Kidney (tissue), 13 donors: ENCODE measurements at regions not wholly inside any gene's neighbourhood (a gene's known extent, or its start where the extent isn't known, plus 50 kb on each side); places are given as distances from the start of the nearest gene placed in this dataset.

ENCODE experiments used
- DNase-seq, 5 donors: peaks; one replicate each; pipeline ENCODE4 v3.0.0-alpha.2; 2013 to 2020
- FAIRE-seq: peaks from 2 replicates; lab custom pipeline; 2012; peaks lifted over from hg19 to GRCh38; lab: Jason Lieb, UNC
- H3K27ac ChIP-seq, 2 donors: one replicate each; pipeline ENCODE4 v1.7.0; 2013; ENCODE audit warnings: low read depth in 2 of 2, low read length in 2 of 2, inconsistent platforms in 1 of 2
- H3K27me3 ChIP-seq: one replicate; pipeline ENCODE4 v1.7.1; 2013; ENCODE audit warnings: low read length, inconsistent platforms; ENCODE audit not compliant: control insufficient read depth, insufficient read depth
- H3K36me3 ChIP-seq, 3 donors: one replicate each; pipeline versions ENCODE4 v1.7.0 to v1.7.1; 2013; ENCODE audit warnings: low read length in 3 of 3, control low read depth in 1 of 3, inconsistent platforms in 1 of 3; ENCODE audit not compliant: insufficient read depth in 3 of 3, control insufficient read depth in 2 of 3
- H3K4me1 ChIP-seq, 3 donors: one replicate each; pipeline versions ENCODE4 v1.7.0 to v1.7.1; 2013; ENCODE audit warnings: low read length in 3 of 3, inconsistent platforms in 1 of 3, low read depth in 1 of 3; ENCODE audit not compliant: control insufficient read depth in 2 of 3, insufficient read depth in 2 of 3
- H3K4me3 ChIP-seq, 3 donors: one replicate each; pipeline versions ENCODE4 v1.7.0 to v1.8.1; 2013; ENCODE audit warnings: low read length in 3 of 3, control low read depth in 1 of 3, inconsistent platforms in 1 of 3
- H3K9ac ChIP-seq, 3 donors: one replicate each; pipeline versions ENCODE4 v1.7.0 to v1.7.1; 2013; ENCODE audit warnings: low read length in 3 of 3, control low read depth in 1 of 3, inconsistent platforms in 1 of 3
- H3K9me3 ChIP-seq, 3 donors: one replicate each; pipeline versions ENCODE4 v1.7.0 to v1.7.1; 2013; ENCODE audit warnings: low read length in 3 of 3, control low read depth in 1 of 3, inconsistent platforms in 1 of 3; ENCODE audit not compliant: control insufficient read depth in 2 of 3, insufficient read depth in 1 of 3
- CTCF ChIP-seq: IDR thresholded peaks from 3 replicates; pipeline ENCODE4 v1.5.1; 2012; ENCODE audit warnings: mild to moderate bottlenecking, moderate library complexity, borderline replicate concordance; ENCODE audit not compliant: insufficient read depth; ENCODE audit errors: extremely low read depth
- intact Hi-C: fragments of 100-400 bp; cut with DNase I; formaldehyde crosslinking; loops from one replicate; pipeline ENCODE4 v1.11.1; 2022
- donor health status: control.
- donor health status: control.
- donor health status: control.
- donor health status: control.
- donor health status: control.
- donor health status: DM: yes; HTN: yes; CAD: no.
- donor health status: Normal renal cell carcinoma (clear cell type).

- no peak for FAIRE-seq
- no peak overlapping the region for H3K9ac ChIP-seq
Measured at GRCh38 chr7:114110666-114111065, 191.9 kb upstream of the PPP1R3A start.

GRCh38 chr7:114109721-114110120, 190.9 kb upstream of the PPP1R3A start:
- DNase-seq (no peak), FAIRE-seq (no peak)
- intact Hi-C loops = no loop called here
- Histone ChIP-seq H3K4me3 (no peak overlapping the region), H3K4me1 (no peaks in the 10 kb centered on the region), H3K9me3 (no peaks in the 10 kb centered on the region), H3K27ac (no peak overlapping the region), H3K27me3 (no peaks in the 10 kb centered on the region), H3K9ac (no peak overlapping the region), H3K36me3 (no peaks in the 10 kb centered on the region)
- TF ChIP-seq CTCF = no peak

More at GRCh38 chr7:114110666-114111065, 191.9 kb upstream of the PPP1R3A start:
- DNase-seq = no peak
- no peaks in the 10 kb centered on the region for H3K27me3 ChIP-seq
- no peaks in the 10 kb centered on the region for H3K36me3 ChIP-seq
- no peak overlapping the region for H3K27ac ChIP-seq
- intact Hi-C loops = no loop called here
- H3K9me3 ChIP-seq = no peaks in the 10 kb centered on the region
- TF ChIP-seq CTCF = no peak
- H3K4me1 ChIP-seq = no peaks in the 10 kb centered on the region
- H3K4me3 ChIP-seq = no peak overlapping the region

- Histone ChIP-seq H3K4me1 (no peaks in the 10 kb centered on the region), H3K9ac (no peak overlapping the region), H3K36me3 (no peaks in the 10 kb centered on the region), H3K9me3 (no peaks in the 10 kb centered on the region), H3K27ac (no peak overlapping the region), H3K27me3 (no peaks in the 10 kb centered on the region), H3K4me3 (no peak overlapping the region)
- FAIRE-seq (no peak), DNase-seq (no peak)
- no peak for TF ChIP-seq CTCF
- intact Hi-C loops = no loop called here
Measured at GRCh38 chr7:114109304-114109703, 190.5 kb upstream of the PPP1R3A start.

- no peak overlapping the region for H3K9ac ChIP-seq
- H3K27ac ChIP-seq = no peak overlapping the region
- no peaks in the 10 kb centered on the region for H3K36me3 ChIP-seq
- H3K4me1 ChIP-seq = no peaks in the 10 kb centered on the region
- no peak for TF ChIP-seq CTCF
- DNase-seq (no peak), FAIRE-seq (no peak)
- no peaks in the 10 kb centered on the region for H3K27me3 ChIP-seq
- H3K9me3 ChIP-seq = no peaks in the 10 kb centered on the region
- H3K4me3 ChIP-seq = no peak overlapping the region
- intact Hi-C loops = no loop called here
Measured at GRCh38 chr7:114108510-114108909, 189.7 kb upstream of the PPP1R3A start.
